HEK293 (cell line): ENCODE measurements at regions not wholly inside any gene's neighbourhood (a gene's known extent, or its start where the extent isn't known, plus 50 kb on each side); places are given as distances from the start of the nearest gene placed in this dataset.

Experiments
- CTCF ChIA-PET: fragments of 350-600 bp; formaldehyde crosslinking; extraction: SDS; loops from one replicate; lab custom pipeline; 2021; ENCODE audit warnings: antibody characterized with exemption; lab: Yijun Ruan, JAX
- POLR2A ChIA-PET: fragments of 300-600 bp; formaldehyde crosslinking; extraction: SDS; loops from one replicate; lab custom pipeline; 2020; ENCODE audit warnings: antibody characterized with exemption, inconsistent platforms; lab: Yijun Ruan, JAX
- H3K27ac ChIP-seq: fragments of 200-500 bp; sonication (Bioruptor generic); 2 replicates; pipeline ENCODE4 v1.5.1; 2014; ENCODE audit warnings: low read depth, low read length, control low read depth, inconsistent platforms; ENCODE audit errors: extremely low read depth
- H3K36me3 ChIP-seq, 2 experiments: fragments of 200-500 bp in 1 of 2; sonication (Bioruptor generic) in 1 of 2; 1 replicate in 1 of 2; 2 replicates in 1 of 2; pipeline ENCODE4 v1.5.1; 2014 to 2017; ENCODE audit warnings: inconsistent platforms in 2 of 2, low read length in 2 of 2; ENCODE audit not compliant: control insufficient read depth in 2 of 2, insufficient read depth in 1 of 2
- H3K4me1 ChIP-seq: fragments of 200-500 bp; sonication (Bioruptor generic); 2 replicates; pipeline ENCODE4 v1.5.1; 2014; ENCODE audit warnings: mild to moderate bottlenecking, low read length, inconsistent platforms; ENCODE audit not compliant: control insufficient read depth, insufficient read depth
- H3K4me3 ChIP-seq: 2 replicates; pipeline ENCODE4 v1.5.1; 2011; ENCODE audit warnings: low read depth, mild to moderate bottlenecking, control low read depth, low read length, moderate library complexity
- H3K9me3 ChIP-seq: fragments of 200-500 bp; sonication (Bioruptor generic); 2 replicates; pipeline ENCODE4 v1.5.1; 2014; ENCODE audit warnings: low read depth, low read length, inconsistent platforms; ENCODE audit not compliant: control insufficient read depth, insufficient read depth
- GLI2 ChIP-seq: fragments of 450-650 bp; formaldehyde crosslinking; IDR thresholded peaks from 2 replicates; pipeline ENCODE4; 2017; ENCODE audit warnings: missing biosample characterization, missing genetic modification characterization, low read depth, borderline replicate concordance
- GLIS2 ChIP-seq: fragments of 450-650 bp; formaldehyde crosslinking; IDR thresholded peaks from 2 replicates; pipeline ENCODE4 v1.5.1; 2016; ENCODE audit warnings: missing biosample characterization, missing genetic modification characterization
- PRDM1 ChIP-seq: fragments of 450-650 bp; formaldehyde crosslinking; IDR thresholded peaks from 2 replicates; pipeline ENCODE4; 2016; ENCODE audit warnings: missing biosample characterization, missing genetic modification characterization
- ZNF157 ChIP-seq: fragments of 450-650 bp; formaldehyde crosslinking; IDR thresholded peaks from 2 replicates; pipeline ENCODE4 v1.5.1; 2016; ENCODE audit warnings: missing biosample characterization, missing genetic modification characterization
- ZNF169 ChIP-seq: fragments of 450-650 bp; formaldehyde crosslinking; IDR thresholded peaks from 2 replicates; pipeline ENCODE4 v1.5.1; 2016; ENCODE audit warnings: missing biosample characterization, missing genetic modification characterization
- ZNF211 ChIP-seq: fragments of 450-650 bp; formaldehyde crosslinking; IDR thresholded peaks from 2 replicates; pipeline ENCODE4 v1.5.1; 2016; ENCODE audit warnings: low read depth, missing biosample characterization, missing genetic modification characterization
- ZNF23 ChIP-seq: fragments of 450-650 bp; formaldehyde crosslinking; IDR thresholded peaks from 2 replicates; pipeline ENCODE4 v1.5.1; 2016; ENCODE audit warnings: missing biosample characterization, missing genetic modification characterization, borderline replicate concordance
- ZNF24 ChIP-seq: fragments of 450-650 bp; formaldehyde crosslinking; IDR thresholded peaks from 2 replicates; pipeline ENCODE4 v1.5.1; 2016; ENCODE audit warnings: missing biosample characterization, missing genetic modification characterization
- ZNF292 ChIP-seq: fragments of 450-650 bp; formaldehyde crosslinking; IDR thresholded peaks from 2 replicates; pipeline ENCODE4 v1.5.1; 2016; ENCODE audit warnings: low read depth, missing biosample characterization, missing genetic modification characterization, borderline replicate concordance
- ZNF394 ChIP-seq: fragments of 450-650 bp; formaldehyde crosslinking; IDR thresholded peaks from 2 replicates; pipeline ENCODE4 v1.5.1; 2016; ENCODE audit warnings: missing biosample characterization, missing genetic modification characterization, mild to moderate bottlenecking, moderate library complexity, borderline replicate concordance
- ZNF423 ChIP-seq: fragments of 450-650 bp; formaldehyde crosslinking; IDR thresholded peaks from 2 replicates; pipeline ENCODE4 v1.5.1; 2016; ENCODE audit warnings: missing biosample characterization, missing genetic modification characterization
- ZNF473 ChIP-seq: fragments of 450-650 bp; formaldehyde crosslinking; IDR thresholded peaks from 2 replicates; pipeline ENCODE4 v1.5.1; 2017; ENCODE audit warnings: missing biosample characterization, missing genetic modification characterization
- ZNF560 ChIP-seq: fragments of 450-650 bp; formaldehyde crosslinking; IDR thresholded peaks from 2 replicates; pipeline ENCODE4 v1.5.1; 2017; ENCODE audit warnings: missing biosample characterization, missing genetic modification characterization, borderline replicate concordance
- ZNF571 ChIP-seq: fragments of 450-650 bp; formaldehyde crosslinking; IDR thresholded peaks from 2 replicates; pipeline ENCODE4 v1.5.0; 2017; ENCODE audit warnings: missing biosample characterization, missing genetic modification characterization
- ZNF600 ChIP-seq: fragments of 450-650 bp; formaldehyde crosslinking; IDR thresholded peaks from 2 replicates; pipeline ENCODE4 v1.5.1; 2016; ENCODE audit warnings: missing biosample characterization, missing genetic modification characterization
- ZNF624 ChIP-seq: fragments of 450-650 bp; formaldehyde crosslinking; IDR thresholded peaks from 2 replicates; pipeline ENCODE4 v1.5.1; 2017; ENCODE audit warnings: missing biosample characterization, missing genetic modification characterization
- ZNF660 ChIP-seq: fragments of 450-650 bp; IDR thresholded peaks from 2 replicates; pipeline ENCODE4 v1.5.1; 2018; ENCODE audit warnings: missing biosample characterization, mild to moderate bottlenecking, missing genetic modification characterization
- ZNF677 ChIP-seq: fragments of 450-650 bp; IDR thresholded peaks from 2 replicates; pipeline ENCODE4 v1.5.0; 2018; ENCODE audit warnings: missing biosample characterization, mild to moderate bottlenecking, missing genetic modification characterization, moderate library complexity
- ZNF692 ChIP-seq: fragments of 450-650 bp; formaldehyde crosslinking; IDR thresholded peaks from 2 replicates; pipeline ENCODE4 v1.5.1; 2016; ENCODE audit warnings: missing biosample characterization, missing genetic modification characterization
- ZNF707 ChIP-seq: fragments of 450-650 bp; formaldehyde crosslinking; IDR thresholded peaks from 2 replicates; pipeline ENCODE4 v1.5.1; 2016; ENCODE audit warnings: missing biosample characterization, missing genetic modification characterization
- ZNF76 ChIP-seq: fragments of 450-650 bp; formaldehyde crosslinking; IDR thresholded peaks from 2 replicates; pipeline ENCODE4; 2016; ENCODE audit warnings: low read depth, missing biosample characterization, missing genetic modification characterization, borderline replicate concordance
- ZNF791 ChIP-seq: fragments of 450-650 bp; formaldehyde crosslinking; IDR thresholded peaks from 2 replicates; pipeline ENCODE4 v1.5.1; 2016; ENCODE audit warnings: missing biosample characterization, missing genetic modification characterization
- ZSCAN23 ChIP-seq: fragments of 450-650 bp; formaldehyde crosslinking; IDR thresholded peaks from 2 replicates; pipeline ENCODE4 v1.5.1; 2016; ENCODE audit warnings: missing biosample characterization, missing genetic modification characterization
- ZSCAN30 ChIP-seq: fragments of 450-650 bp; IDR thresholded peaks from 2 replicates; pipeline ENCODE4 v1.5.1; 2018; ENCODE audit warnings: missing biosample characterization, mild to moderate bottlenecking, missing genetic modification characterization, moderate library complexity
- ZXDB ChIP-seq: fragments of 450-650 bp; formaldehyde crosslinking; IDR thresholded peaks from 2 replicates; pipeline ENCODE4 v1.5.1; 2016; ENCODE audit warnings: missing biosample characterization, missing genetic modification characterization

- TF ChIP-seq ZNF76 (tag by site-specific recombination) (no peak), ZSCAN30 (tag by site-specific recombination) (no peak), PRDM1 (tag by site-specific recombination) (no peak), ZNF394 (no peak), ZNF660 (no peak), ZNF423 (tag by site-specific recombination) (no peak), ZNF211 (tag by site-specific recombination) (no peak), ZSCAN23 (no peak), ZNF157 (tag by site-specific recombination) (no peak), GLI2 (tag by site-specific recombination) (no peak), ZNF692 (tag by site-specific recombination) (no peak), GLIS2 (tag by site-specific recombination) (no peak), ZNF677 (tag by site-specific recombination) (no peak), ZNF791 (no peak), ZNF624 (no peak), ZNF571 (no peak), ZNF24 (tag by site-specific recombination) (no peak), ZNF473 (tag by site-specific recombination) (no peak)
- no peaks in the 10 kb centered on the region for H3K36me3 ChIP-seq
- H3K27ac ChIP-seq = no peak overlapping the region
- H3K9me3 ChIP-seq = no peaks in the 10 kb centered on the region
- POLR2A ChIA-PET = no interaction called here
- CTCF ChIA-PET = no interaction called here
- no peak overlapping the region for H3K4me3 ChIP-seq
- H3K4me1 ChIP-seq = no peaks in the 10 kb centered on the region
Measured at GRCh38 chr7:126361183-126361582, 891.6 kb downstream of the GRM8 start.

GRCh38 chr7:126339813-126340212 is 912.9 kb downstream of the GRM8 start:
- Histone ChIP-seq H3K36me3 (no peaks in the 10 kb centered on the region), H3K27ac (no peak overlapping the region), H3K9me3 (no peaks in the 10 kb centered on the region), H3K4me1 (no peaks in the 10 kb centered on the region), H3K4me3 (no peak overlapping the region)
- ChIA-PET CTCF (no interaction called here), POLR2A (no interaction called here)
- TF ChIP-seq ZNF600 (no peak), ZNF692 (tag by site-specific recombination) (no peak), ZXDB (tag by site-specific recombination) (no peak), ZNF560 (tag by site-specific recombination) (no peak), ZNF169 (tag by site-specific recombination) (no peak), ZNF23 (tag by site-specific recombination) (no peak), ZNF292 (tag by site-specific recombination) (no peak), ZNF707 (tag by site-specific recombination) (no peak)
